Karpas-422 (cell line): ENCODE measurements at regions not wholly inside any gene's neighbourhood (a gene's known extent, or its start where the extent isn't known, plus 50 kb on each side); places are given as distances from the start of the nearest gene placed in this dataset.
A peak's percentile ranks its signal among the peaks of the same experiment; 100 is the strongest.
"Not testable (repeated sequence)": the region's sequence is repeated elsewhere in the genome, so short reads cannot be mapped to it uniquely, and the experiment has no call there.

Experiments
- DNase-seq: peaks from one replicate; pipeline ENCODE4 v3.0.0-alpha.2; 2015
- H2AFZ ChIP-seq: fragments of 200-600 bp; sonication (generic); 2 replicates; pipeline ENCODE4 v1.6.1; 2014; ENCODE audit warnings: antibody characterized with exemption, low read length, mixed read lengths
- H3K27ac ChIP-seq: fragments of 200-600 bp; sonication (generic); 2 replicates; pipeline ENCODE4 v1.5.1; 2014; ENCODE audit warnings: mild to moderate bottlenecking, low read length, moderate library complexity
- H3K27me3 ChIP-seq: fragments of 200-600 bp; sonication (generic); 2 replicates; pipeline ENCODE4 v1.6.1; 2014; ENCODE audit warnings: low read length, mixed read lengths
- H3K36me3 ChIP-seq: fragments of 200-600 bp; sonication (generic); 2 replicates; pipeline ENCODE4 v1.6.1; 2014; ENCODE audit warnings: low read length, mixed read lengths; ENCODE audit not compliant: insufficient read depth
- H3K4me1 ChIP-seq: fragments of 200-600 bp; sonication (generic); 2 replicates; pipeline ENCODE4 v1.6.1; 2014; ENCODE audit warnings: mild to moderate bottlenecking, low read length, mixed read lengths
- H3K4me2 ChIP-seq: fragments of 200-600 bp; sonication (generic); 2 replicates; pipeline ENCODE4 v1.6.1; 2014; ENCODE audit warnings: low read length, low read depth, mild to moderate bottlenecking; ENCODE audit not compliant: poor library complexity, severe bottlenecking
- H3K4me3 ChIP-seq: fragments of 200-600 bp; sonication (generic); 2 replicates; pipeline ENCODE4 v1.5.1; 2014; ENCODE audit warnings: mild to moderate bottlenecking, antibody characterized with exemption, low read length, mixed read lengths
- H3K79me2 ChIP-seq: fragments of 200-600 bp; sonication (generic); 2 replicates; pipeline ENCODE4 v1.6.1; 2014; ENCODE audit warnings: mild to moderate bottlenecking, low read length, mixed read lengths
- H3K9ac ChIP-seq: fragments of 200-600 bp; sonication (generic); 2 replicates; pipeline ENCODE4 v1.6.0; 2014; ENCODE audit warnings: low read length
- H3K9me2 ChIP-seq: fragments of 200-600 bp; sonication (generic), shearing (Covaris generic); replicated peaks from 2 replicates; pipeline ENCODE4 v1.6.0; 2014; ENCODE audit warnings: mild to moderate bottlenecking, low read length, moderate library complexity; ENCODE audit not compliant: insufficient read depth
- H3K9me3 ChIP-seq: fragments of 300-700, 200-600 bp; sonication (generic); 2 replicates; pipeline ENCODE4 v1.6.1; 2014; ENCODE audit warnings: low read length, mixed read lengths
- H4K20me1 ChIP-seq: fragments of 200-600 bp; sonication (generic); 2 replicates; pipeline ENCODE4 v1.6.1; 2014; ENCODE audit warnings: mild to moderate bottlenecking, antibody characterized with exemption, low read length, low read depth; ENCODE audit not compliant: insufficient read depth

GRCh38 chr3:193964517-193964880, 171.4 kb upstream of the HES1 start:
- Histone ChIP-seq H3K4me1 (peaks cover 4% of the 10 kb centered on the region; the same call in 1 of the 2 replicates), H3K27ac (no peak overlapping the region), H3K27me3 (no peaks in the 10 kb centered on the region), H3K36me3 (no peaks in the 10 kb centered on the region), H2AFZ (no peak overlapping the region), H3K4me3 (no peak overlapping the region), H3K79me2 (no peaks in the 10 kb centered on the region), H3K4me2 (no peak overlapping the region), H3K9me3 (no peaks in the 10 kb centered on the region), H3K9me2 (no peaks in the 10 kb centered on the region), H3K9ac (no peak overlapping the region), H4K20me1 (no peaks in the 10 kb centered on the region)
- DNase-seq = no peak

- H3K36me3 ChIP-seq = no peaks in the 10 kb centered on the region
- H3K9me2 ChIP-seq = no peaks in the 10 kb centered on the region
- no peak overlapping the region for H3K4me2 ChIP-seq
- H3K9ac ChIP-seq = no peak overlapping the region
- no peaks in the 10 kb centered on the region for H3K27me3 ChIP-seq
- H4K20me1 ChIP-seq = no peaks in the 10 kb centered on the region
- H3K79me2 ChIP-seq = no peaks in the 10 kb centered on the region
- H3K4me3 ChIP-seq = no peak overlapping the region
- peaks cover 10% of the 10 kb centered on the region for H3K4me1 ChIP-seq
- no peak for DNase-seq
- H3K27ac ChIP-seq = no peak overlapping the region
- H3K9me3 ChIP-seq = no peaks in the 10 kb centered on the region
- H2AFZ ChIP-seq = no peak overlapping the region
Measured at GRCh38 chr3:193968380-193968974, 167.5 kb upstream of the HES1 start.

- H3K27me3 ChIP-seq, H3K4me3 ChIP-seq, H2AFZ ChIP-seq, H3K27ac ChIP-seq, H3K9me2 ChIP-seq, H3K4me2 ChIP-seq, H3K79me2 ChIP-seq, H3K36me3 ChIP-seq, H3K4me1 ChIP-seq, H3K9ac ChIP-seq, H4K20me1 ChIP-seq, H3K9me3 ChIP-seq: not testable (repeated sequence)
- peak; percentile 91 for DNase-seq
Measured at GRCh38 chr3:193970131-193970772, 165.7 kb upstream of the HES1 start.

- no peaks in the 10 kb centered on the region for H3K79me2 ChIP-seq
- H3K9ac ChIP-seq = no peak overlapping the region
- no peaks in the 10 kb centered on the region for H3K9me2 ChIP-seq
- no peak for DNase-seq
- no peaks in the 10 kb centered on the region for H3K36me3 ChIP-seq
- no peaks in the 10 kb centered on the region for H4K20me1 ChIP-seq
- H3K4me3 ChIP-seq = no peak overlapping the region
- no peak overlapping the region for H3K27ac ChIP-seq
- H2AFZ ChIP-seq = no peak overlapping the region
- no peaks in the 10 kb centered on the region for H3K27me3 ChIP-seq
- H3K4me1 ChIP-seq = peaks cover 10% of the 10 kb centered on the region
- H3K9me3 ChIP-seq = no peaks in the 10 kb centered on the region
- no peak overlapping the region for H3K4me2 ChIP-seq
Measured at GRCh38 chr3:193970773-193971206, 165.2 kb upstream of the HES1 start.

GRCh38 chr3:193971261-193971751, 164.6 kb upstream of the HES1 start:
- Histone ChIP-seq H3K27me3 (no peaks in the 10 kb centered on the region), H3K79me2 (no peaks in the 10 kb centered on the region), H3K9ac (no peak overlapping the region), H2AFZ (no peak overlapping the region), H3K36me3 (no peaks in the 10 kb centered on the region), H3K9me3 (no peaks in the 10 kb centered on the region), H3K9me2 (no peaks in the 10 kb centered on the region), H3K4me2 (no peak overlapping the region), H3K4me3 (no peak overlapping the region), H3K27ac (no peak overlapping the region), H4K20me1 (no peaks in the 10 kb centered on the region), H3K4me1 (peaks cover 10% of the 10 kb centered on the region)
- no peak for DNase-seq

- DNase-seq = peak; percentile 58
- H3K27ac ChIP-seq = no peak overlapping the region
- no peaks in the 10 kb centered on the region for H3K36me3 ChIP-seq
- no peaks in the 10 kb centered on the region for H4K20me1 ChIP-seq
- H3K4me3 ChIP-seq = no peak overlapping the region
- H3K27me3 ChIP-seq = no peaks in the 10 kb centered on the region
- no peaks in the 10 kb centered on the region for H3K9me3 ChIP-seq
- H3K9me2 ChIP-seq = no peaks in the 10 kb centered on the region
- no peak overlapping the region for H2AFZ ChIP-seq
- H3K79me2 ChIP-seq = no peaks in the 10 kb centered on the region
- peaks cover 10% of the 10 kb centered on the region for H3K4me1 ChIP-seq
- H3K4me2 ChIP-seq = no peak overlapping the region
- H3K9ac ChIP-seq = no peak overlapping the region
Measured at GRCh38 chr3:193971966-193972365, 164.0 kb upstream of the HES1 start.

GRCh38 chr3:193972832-193973231, 163.1 kb upstream of the HES1 start:
- Histone ChIP-seq H3K9me3 (no peaks in the 10 kb centered on the region), H3K4me3 (no peak overlapping the region), H3K9ac (no peak overlapping the region), H3K4me1 (peaks cover 10% of the 10 kb centered on the region), H3K27ac (no peak overlapping the region), H4K20me1 (no peaks in the 10 kb centered on the region), H2AFZ (no peak overlapping the region), H3K9me2 (no peaks in the 10 kb centered on the region), H3K4me2 (no peak overlapping the region), H3K79me2 (no peaks in the 10 kb centered on the region), H3K27me3 (no peaks in the 10 kb centered on the region), H3K36me3 (no peaks in the 10 kb centered on the region)
- DNase-seq = no peak

- no peak overlapping the region for H3K4me2 ChIP-seq
- no peaks in the 10 kb centered on the region for H3K9me2 ChIP-seq
- H3K9me3 ChIP-seq = no peaks in the 10 kb centered on the region
- no peaks in the 10 kb centered on the region for H4K20me1 ChIP-seq
- no peaks in the 10 kb centered on the region for H3K27me3 ChIP-seq
- no peak overlapping the region for H3K27ac ChIP-seq
- peaks cover 10% of the 10 kb centered on the region for H3K4me1 ChIP-seq
- no peaks in the 10 kb centered on the region for H3K79me2 ChIP-seq
- no peaks in the 10 kb centered on the region for H3K36me3 ChIP-seq
- no peak overlapping the region for H3K9ac ChIP-seq
- no peak overlapping the region for H2AFZ ChIP-seq
- DNase-seq = no peak
- H3K4me3 ChIP-seq = no peak overlapping the region
Measured at GRCh38 chr3:193974191-193974652, 161.7 kb upstream of the HES1 start.
